Keratinocyte (primary cell): ENCODE measurements at regions not wholly inside any gene's neighbourhood (a gene's known extent, or its start where the extent isn't known, plus 50 kb on each side); places are given as distances from the start of the nearest gene placed in this dataset.
A peak's percentile ranks its signal among the peaks of the same experiment; 100 is the strongest.

Source experiments
- DNase-seq: peaks from one replicate; pipeline ENCODE4 v3.0.0-alpha.2; 2011; ENCODE audit warnings: low read depth, missing footprints, low spot score
- FAIRE-seq: peaks from 2 replicates; lab custom pipeline; 2011; peaks lifted over from hg19 to GRCh38; lab: Jason Lieb, UNC
- H2AFZ ChIP-seq: 2 replicates; pipeline ENCODE4 v1.6.0; 2012; ENCODE audit warnings: low read length, control low read depth, inconsistent platforms; ENCODE audit not compliant: control insufficient read depth
- H3K27ac ChIP-seq: 2 replicates; pipeline ENCODE4 v1.5.1; 2011; ENCODE audit warnings: low read length; ENCODE audit not compliant: control insufficient read depth, insufficient read depth
- H3K27me3 ChIP-seq: 3 replicates; pipeline ENCODE4 v1.6.0; 2011; ENCODE audit warnings: low read length; ENCODE audit not compliant: control insufficient read depth, insufficient read depth; ENCODE audit errors: extremely low read depth
- H3K36me3 ChIP-seq, 2 experiments: 2 replicates in 1 of 2; 3 replicates in 1 of 2; pipeline ENCODE4 v1.5.1; 2011; ENCODE audit warnings: low read length in 2 of 2, mild to moderate bottlenecking in 1 of 2; ENCODE audit not compliant: control insufficient read depth in 2 of 2, insufficient read depth in 2 of 2; ENCODE audit errors: extremely low read depth in 1 of 2
- H3K4me1 ChIP-seq: 3 replicates; pipeline ENCODE4 v1.5.1; 2011; ENCODE audit warnings: low read length; ENCODE audit not compliant: control insufficient read depth, insufficient read depth; ENCODE audit errors: extremely low read depth
- H3K4me2 ChIP-seq: 3 replicates; pipeline ENCODE4 v1.6.0; 2011; ENCODE audit warnings: low read depth, low read length; ENCODE audit not compliant: control insufficient read depth, insufficient read depth; ENCODE audit errors: extremely low read depth
- H3K4me3 ChIP-seq, 3 experiments: fragments of 200-600 bp in 1 of 3; sonication (generic) in 1 of 3; 2 replicates in 2 of 3; 3 replicates in 1 of 3; pipeline ENCODE4 v1.5.1; 2011 to 2016; ENCODE audit warnings: low read length in 3 of 3, mild to moderate bottlenecking in 3 of 3, control low read depth in 2 of 3, inconsistent platforms in 1 of 3, low read depth in 1 of 3, mixed read lengths in 1 of 3, mixed run types in 1 of 3, moderate library complexity in 1 of 3; ENCODE audit not compliant: control insufficient read depth in 2 of 3, insufficient read depth in 2 of 3; ENCODE audit errors: extremely low read depth in 1 of 3
- H3K79me2 ChIP-seq: 2 replicates; pipeline ENCODE4 v1.6.0; 2012; ENCODE audit warnings: low read length; ENCODE audit not compliant: control insufficient read depth, insufficient read depth
- H3K9ac ChIP-seq: 3 replicates; pipeline ENCODE4 v1.6.0; 2011; ENCODE audit warnings: low read length; ENCODE audit not compliant: control insufficient read depth, insufficient read depth; ENCODE audit errors: extremely low read depth
- H3K9me1 ChIP-seq: 3 replicates; pipeline ENCODE4 v1.6.0; 2011; ENCODE audit warnings: low read length; ENCODE audit not compliant: control insufficient read depth, insufficient read depth; ENCODE audit errors: extremely low read depth
- H3K9me3 ChIP-seq: 2 replicates; pipeline ENCODE4 v1.5.1; 2012; ENCODE audit warnings: low read depth, low read length; ENCODE audit not compliant: control insufficient read depth
- H4K20me1 ChIP-seq: 3 replicates; pipeline ENCODE4 v1.6.0; 2011; ENCODE audit warnings: low read length; ENCODE audit not compliant: control insufficient read depth, insufficient read depth; ENCODE audit errors: extremely low read depth
- CTCF ChIP-seq, 3 experiments: IDR thresholded peaks in 1 of 3; conservative IDR thresholded peaks in 1 of 3; optimal IDR thresholded peaks in 1 of 3; 2 replicates in 2 of 3; 3 replicates in 1 of 3; pipeline versions ENCODE3 to v1.5.1; 2011; ENCODE audit warnings: low read length in 3 of 3, mild to moderate bottlenecking in 3 of 3, moderate library complexity in 2 of 3, control low read depth in 1 of 3, inconsistent platforms in 1 of 3; ENCODE audit not compliant: insufficient read depth in 2 of 3; ENCODE audit errors: extremely low read depth in 1 of 3
- EZH2 ChIP-seq: IDR thresholded peaks from one replicate; pipeline ENCODE4 v1.6.1; 2012; ENCODE audit warnings: inconsistent platforms, mild to moderate bottlenecking, low read length, moderate library complexity
- dilution Hi-C: fragments of 300-500 bp; cut with MboI; formaldehyde crosslinking; loops from one replicate; pipeline ENCODE4 v1.7.0; 2020; ENCODE audit warnings: low sequenced_read_pairs; ENCODE audit not compliant: extremely low pct_ligation_motif_present

- no peak overlapping the region for H2AFZ ChIP-seq
- H3K4me3 ChIP-seq, result no peak overlapping the region
- dilution Hi-C loops, result no loop called here
- FAIRE-seq, result no peak
- TF ChIP-seq CTCF (optimal IDR thresholded peaks at IDR 0.05 in 1 of 3, IDR thresholded peaks at IDR 0.05 in 1 of 3, conservative IDR thresholded peaks at IDR 0.05 in 1 of 3; ENCODE audit: extremely low read depth in 1 of 3, insufficient read depth in 2 of 3, low read length in 3 of 3) (no peak), EZH2 (peak; percentile 48)
- no peaks in the 10 kb centered on the region for H3K9me3 ChIP-seq
- H3K4me1 ChIP-seq, result no peaks in the 10 kb centered on the region
- H3K79me2 ChIP-seq, result no peaks in the 10 kb centered on the region
- peaks cover 5% of the 10 kb centered on the region for H4K20me1 ChIP-seq
- H3K27me3 ChIP-seq, result peaks cover 58% of the 10 kb centered on the region
- H3K9me1 ChIP-seq, result no peaks in the 10 kb centered on the region
- H3K36me3 ChIP-seq, result no peaks in the 10 kb centered on the region
- DNase-seq, result no peak
- H3K27ac ChIP-seq, result no peak overlapping the region
- no peak overlapping the region for H3K4me2 ChIP-seq
- no peak overlapping the region for H3K9ac ChIP-seq
Observed at GRCh38 chrX:107507093-107507743, 57.8 kb downstream of the FRMPD3 start.

DNA sequence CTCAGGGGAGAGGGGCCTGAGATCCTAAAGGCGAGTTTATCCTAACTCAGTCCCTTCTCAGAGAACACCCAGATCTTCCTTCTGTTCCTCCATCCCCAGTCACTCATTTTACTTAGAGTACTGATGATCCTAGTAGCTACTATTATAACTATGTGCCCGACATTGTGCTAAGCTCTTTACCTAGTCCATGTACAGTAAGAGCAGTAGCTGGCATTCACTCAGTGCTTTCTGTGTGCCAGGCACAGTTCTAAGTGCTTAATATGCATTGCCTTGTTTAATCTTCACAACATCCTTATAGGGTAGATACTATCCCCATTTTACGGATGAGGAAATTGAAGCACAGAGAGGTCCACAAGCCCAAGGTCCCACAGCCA lies 58.3 kb downstream of the FRMPD3 start:
- H3K9me3 ChIP-seq, result no peaks in the 10 kb centered on the region
- H2AFZ ChIP-seq, result no peak overlapping the region
- no peaks in the 10 kb centered on the region for H3K79me2 ChIP-seq
- H3K4me2 ChIP-seq, result no peak overlapping the region
- H4K20me1 ChIP-seq, result peaks cover 5% of the 10 kb centered on the region
- TF ChIP-seq EZH2, result no peak
- no peak for TF ChIP-seq CTCF (optimal IDR thresholded peaks at IDR 0.05 in 1 of 3, IDR thresholded peaks at IDR 0.05 in 1 of 3, conservative IDR thresholded peaks at IDR 0.05 in 1 of 3; ENCODE audit: extremely low read depth in 1 of 3, insufficient read depth in 2 of 3, low read length in 3 of 3)
- no peaks in the 10 kb centered on the region for H3K36me3 ChIP-seq
- dilution Hi-C loops, result no loop called here
- no peaks in the 10 kb centered on the region for H3K9me1 ChIP-seq
- H3K4me3 ChIP-seq, result no peak overlapping the region
- no peaks in the 10 kb centered on the region for H3K4me1 ChIP-seq
- H3K27ac ChIP-seq, result no peak overlapping the region
- peaks cover 63% of the 10 kb centered on the region for H3K27me3 ChIP-seq
- DNase-seq, result no peak
- FAIRE-seq, result no peak
- H3K9ac ChIP-seq, result no peak overlapping the region
